OCI-LY7 (cell line): ENCODE measurements at regions not wholly inside any gene's neighbourhood (a gene's known extent, or its start where the extent isn't known, plus 50 kb on each side); places are given as distances from the start of the nearest gene placed in this dataset.

Source experiments
- CTCF ChIP-seq: fragments of 200-600 bp; sonication (generic); conservative IDR thresholded peaks from 2 replicates; pipeline ENCODE4 v1.5.1; 2014; ENCODE audit warnings: mild to moderate bottlenecking, antibody characterized with exemption, low read length, moderate library complexity, mixed read lengths
- EZH2phosphoT487 ChIP-seq: fragments of 200-600 bp; sonication (generic); IDR thresholded peaks from 2 replicates; pipeline ENCODE4 v1.6.1; 2018; ENCODE audit warnings: low read depth, borderline replicate concordance, mild to moderate bottlenecking, mixed run types, antibody characterized with exemption, low read length, moderate library complexity, mixed read lengths

GRCh38 chr13:97554496-97554895 lies 120.5 kb downstream of the RAP2A start:
- TF ChIP-seq CTCF (no peak), EZH2phosphoT487 (no peak)
